Astrocyte (in vitro differentiated cells and primary cell): ENCODE measurements at regions not wholly inside any gene's neighbourhood (a gene's known extent, or its start where the extent isn't known, plus 50 kb on each side); places are given as distances from the start of the nearest gene placed in this dataset.

Experiments used
- DNase-seq: peaks from one replicate; pipeline ENCODE4 v3.0.0-alpha.2; 2010; ENCODE audit warnings: low read depth
- FAIRE-seq: peaks from 2 replicates; lab custom pipeline; 2011; peaks lifted over from hg19 to GRCh38; lab: Jason Lieb, UNC
- H2AFZ ChIP-seq: 2 replicates; pipeline ENCODE4 v1.6.0; 2012; ENCODE audit warnings: low read depth, low read length, inconsistent platforms
- H3K27ac ChIP-seq: 2 replicates; pipeline ENCODE4 v1.5.1; 2011; ENCODE audit warnings: low read depth, low read length, inconsistent platforms
- H3K27me3 ChIP-seq: 2 replicates; pipeline ENCODE4 v1.6.0; 2011; ENCODE audit warnings: low read length, inconsistent platforms; ENCODE audit not compliant: insufficient read depth
- H3K36me3 ChIP-seq: 2 replicates; pipeline ENCODE4 v1.5.1; 2011; ENCODE audit warnings: low read length, inconsistent platforms; ENCODE audit not compliant: insufficient read depth
- H3K4me1 ChIP-seq: 2 replicates; pipeline ENCODE4 v1.5.1; 2011; ENCODE audit warnings: low read length, inconsistent platforms; ENCODE audit not compliant: insufficient read depth
- H3K4me2 ChIP-seq: 2 replicates; pipeline ENCODE4 v1.6.0; 2012; ENCODE audit warnings: low read length, inconsistent platforms
- H3K4me3 ChIP-seq: 2 replicates; pipeline ENCODE4 v1.5.1; 2011; ENCODE audit warnings: low read depth, mild to moderate bottlenecking, low read length, inconsistent platforms; ENCODE audit not compliant: insufficient read depth
- H3K79me2 ChIP-seq: 2 replicates; pipeline ENCODE4 v1.6.0; 2012; ENCODE audit warnings: mild to moderate bottlenecking, low read length, inconsistent platforms; ENCODE audit not compliant: insufficient read depth
- H3K9ac ChIP-seq: 2 replicates; pipeline ENCODE4 v1.6.0; 2012; ENCODE audit warnings: mild to moderate bottlenecking, low read length, inconsistent platforms
- H3K9me3 ChIP-seq: 2 replicates; pipeline ENCODE4 v1.5.1; 2012; ENCODE audit warnings: low read depth, mild to moderate bottlenecking, low read length, inconsistent platforms; ENCODE audit not compliant: insufficient read depth
- H4K20me1 ChIP-seq: 2 replicates; pipeline ENCODE4 v1.6.0; 2012; ENCODE audit warnings: low read length, inconsistent platforms; ENCODE audit not compliant: insufficient read depth
- H3K27ac Mint-ChIP-seq: one replicate; pipeline ENCODE4 v1.8.0; 2021; ENCODE audit warnings: mild to moderate bottlenecking, mixed read lengths; ENCODE audit not compliant: unreplicated experiment
- H3K27me3 Mint-ChIP-seq: one replicate; pipeline ENCODE4 v1.8.0; 2021; ENCODE audit warnings: low read depth, mixed read lengths; ENCODE audit not compliant: unreplicated experiment
- H3K36me3 Mint-ChIP-seq: one replicate; pipeline ENCODE4 v1.8.0; 2021; ENCODE audit warnings: low read depth, mixed read lengths; ENCODE audit not compliant: unreplicated experiment
- H3K4me1 Mint-ChIP-seq: one replicate; pipeline ENCODE4 v1.8.0; 2021; ENCODE audit warnings: low read depth, mixed read lengths; ENCODE audit not compliant: unreplicated experiment
- H3K4me3 Mint-ChIP-seq: one replicate; pipeline ENCODE4 v1.8.0; 2021; ENCODE audit warnings: mild to moderate bottlenecking, moderate library complexity, mixed read lengths; ENCODE audit not compliant: unreplicated experiment
- H3K9me3 Mint-ChIP-seq: one replicate; pipeline ENCODE4 v1.8.0; 2021; ENCODE audit warnings: mild to moderate bottlenecking, mixed read lengths; ENCODE audit not compliant: unreplicated experiment
- CTCF ChIP-seq: IDR thresholded peaks from 2 replicates; pipeline ENCODE4 v1.5.1; 2011; ENCODE audit warnings: low read depth, mild to moderate bottlenecking, inconsistent platforms, low read length, moderate library complexity; ENCODE audit not compliant: insufficient read depth
- EZH2 ChIP-seq: IDR thresholded peaks from 2 replicates; pipeline ENCODE4 v1.6.1; 2012; ENCODE audit warnings: mild to moderate bottlenecking, low read length, inconsistent platforms; ENCODE audit not compliant: insufficient read depth

GRCh38 chr4:130214268-130214667, 1118.3 kb downstream of the C4orf33 start:
- TF ChIP-seq CTCF (no peak), EZH2 (no peak)
- no peaks in the 10 kb centered on the region for H3K36me3 ChIP-seq
- H3K4me1 Mint-ChIP-seq = peaks cover 6% of the 10 kb centered on the region
- H3K27me3 Mint-ChIP-seq = no peaks in the 10 kb centered on the region
- H3K27me3 ChIP-seq = no peaks in the 10 kb centered on the region
- no peaks in the 10 kb centered on the region for H3K36me3 Mint-ChIP-seq
- no peak overlapping the region for H3K4me2 ChIP-seq
- no peak overlapping the region for H3K27ac Mint-ChIP-seq
- no peaks in the 10 kb centered on the region for H3K9me3 ChIP-seq
- H3K9ac ChIP-seq = no peak overlapping the region
- no peak overlapping the region for H3K4me3 Mint-ChIP-seq
- no peaks in the 10 kb centered on the region for H3K79me2 ChIP-seq
- H3K9me3 Mint-ChIP-seq = no peaks in the 10 kb centered on the region
- H4K20me1 ChIP-seq = no peaks in the 10 kb centered on the region
- FAIRE-seq (no peak), DNase-seq (no peak)
- no peaks in the 10 kb centered on the region for H3K4me1 ChIP-seq
- H3K27ac ChIP-seq = no peak overlapping the region
- no peak overlapping the region for H2AFZ ChIP-seq
- H3K4me3 ChIP-seq = no peak overlapping the region

DNA sequence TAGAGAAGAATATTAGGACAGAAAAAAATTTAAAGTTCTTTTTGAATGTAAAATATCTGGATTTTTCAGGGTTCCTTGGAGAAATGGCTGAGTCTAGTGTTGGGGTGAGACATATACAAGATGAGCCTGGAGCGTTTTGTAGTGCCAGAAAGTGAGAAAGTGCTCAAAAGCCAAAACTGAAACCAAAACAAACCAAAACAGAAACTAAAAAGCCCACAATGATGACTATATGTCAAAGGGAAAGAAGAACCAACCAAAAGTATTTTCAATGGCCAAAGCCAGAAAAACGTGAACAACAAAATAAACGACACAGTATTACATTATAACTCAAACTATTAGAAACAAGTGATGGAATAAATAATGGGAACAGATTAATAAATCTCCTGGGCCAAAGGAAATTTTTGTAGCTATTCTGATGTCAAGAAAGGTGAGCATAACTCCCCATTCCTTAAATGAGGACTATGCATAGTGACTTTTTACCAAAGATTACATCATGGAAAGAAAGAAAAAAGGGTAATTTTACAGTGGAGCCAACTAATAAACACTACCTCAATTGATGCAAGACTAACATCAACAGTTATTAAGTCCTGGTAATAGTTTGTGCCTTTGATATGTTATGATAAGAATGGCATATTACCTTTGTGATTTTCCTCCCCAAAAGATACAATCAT, 1137.6 kb downstream of the C4orf33 start:
- H3K27ac ChIP-seq = no peak overlapping the region
- Mint-ChIP-seq H3K4me1 (peaks cover 2% of the 10 kb centered on the region), H3K9me3 (no peaks in the 10 kb centered on the region), H3K27ac (no peak overlapping the region), H3K36me3 (no peaks in the 10 kb centered on the region), H3K27me3 (no peaks in the 10 kb centered on the region), H3K4me3 (no peak overlapping the region)
- H3K9ac ChIP-seq = no peak overlapping the region
- no peaks in the 10 kb centered on the region for H3K79me2 ChIP-seq
- no peak for DNase-seq
- H4K20me1 ChIP-seq = no peaks in the 10 kb centered on the region
- H3K4me3 ChIP-seq = no peak overlapping the region
- H3K27me3 ChIP-seq = no peaks in the 10 kb centered on the region
- H3K36me3 ChIP-seq = no peaks in the 10 kb centered on the region
- H3K4me1 ChIP-seq = no peaks in the 10 kb centered on the region
- no peak for FAIRE-seq
- no peak overlapping the region for H2AFZ ChIP-seq
- no peaks in the 10 kb centered on the region for H3K9me3 ChIP-seq
- TF ChIP-seq EZH2 (no peak), CTCF (no peak)
- H3K4me2 ChIP-seq = no peak overlapping the region

DNA sequence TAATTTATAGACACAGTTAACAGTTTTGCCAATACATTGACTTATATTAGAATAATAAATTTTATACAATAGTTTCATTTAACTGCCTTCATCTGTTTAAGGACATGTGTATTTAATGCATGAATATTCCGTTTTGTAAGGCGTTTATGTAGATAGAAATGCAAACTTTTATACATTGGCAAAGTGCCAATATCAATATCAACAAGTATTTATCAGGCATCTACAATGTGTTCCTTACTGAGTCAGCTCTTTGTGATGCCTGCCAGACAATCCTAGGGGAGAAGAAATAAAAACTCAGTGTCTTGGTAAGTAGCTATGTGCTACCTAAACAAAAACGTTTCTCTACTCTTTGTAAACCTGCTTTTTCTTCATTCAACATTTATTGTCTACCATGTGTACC, 1142.2 kb downstream of the C4orf33 start:
- Histone ChIP-seq H3K4me3 (no peak overlapping the region), H3K9me3 (no peaks in the 10 kb centered on the region), H3K4me1 (no peaks in the 10 kb centered on the region), H3K9ac (no peak overlapping the region), H3K79me2 (no peaks in the 10 kb centered on the region), H3K4me2 (no peak overlapping the region), H4K20me1 (no peaks in the 10 kb centered on the region), H2AFZ (no peak overlapping the region), H3K36me3 (no peaks in the 10 kb centered on the region), H3K27ac (no peak overlapping the region), H3K27me3 (no peaks in the 10 kb centered on the region)
- no peaks in the 10 kb centered on the region for H3K9me3 Mint-ChIP-seq
- H3K4me3 Mint-ChIP-seq = no peak overlapping the region
- H3K36me3 Mint-ChIP-seq = no peaks in the 10 kb centered on the region
- no peak for DNase-seq
- H3K27ac Mint-ChIP-seq = no peak overlapping the region
- no peaks in the 10 kb centered on the region for H3K27me3 Mint-ChIP-seq
- FAIRE-seq = no peak
- TF ChIP-seq CTCF = no peak
- TF ChIP-seq EZH2 = no peak
- peaks cover 2% of the 10 kb centered on the region for H3K4me1 Mint-ChIP-seq
